ENCODE measurements at regions not wholly inside any gene's neighbourhood (a gene's known extent, or its start where the extent isn't known, plus 50 kb on each side); places are given as distances from the start of the nearest gene placed in this dataset.
A peak's percentile ranks its signal among the peaks of the same experiment; 100 is the strongest.
"Not testable (repeated sequence)": the region's sequence is repeated elsewhere in the genome, so short reads cannot be mapped to it uniquely, and the experiment has no call there.

GRCh38 chr3:77707281-77707680, 667.4 kb downstream of the ROBO2 start:
- no peak for DNase-seq (ENCODE audit: low spot score)

- DNase-seq (ENCODE audit: low spot score), result no peak
Measured at GRCh38 chr3:77709155-77709554, 669.3 kb downstream of the ROBO2 start.

DNA sequence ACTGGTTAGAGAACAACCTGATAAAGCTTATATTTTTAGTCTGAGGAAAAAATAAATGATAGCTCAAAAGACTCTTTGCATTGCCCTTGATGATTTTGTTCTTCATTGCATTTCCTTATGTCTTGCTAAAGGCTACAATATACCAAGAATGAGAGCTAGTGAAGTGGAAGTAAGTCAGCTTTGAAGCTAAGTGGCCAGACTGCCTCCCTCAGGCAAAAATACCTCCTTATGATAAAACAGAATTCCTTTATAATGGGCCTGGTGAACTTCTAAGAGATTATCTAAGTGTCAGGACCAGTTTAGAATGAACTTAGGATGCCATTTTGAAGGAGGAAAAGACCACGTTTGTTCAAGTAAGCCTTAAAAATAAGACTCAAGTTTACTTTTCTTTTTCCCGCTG, 678.4 kb downstream of the ROBO2 start:
- no peak for DNase-seq (ENCODE audit: low spot score)

- DNase-seq (ENCODE audit: low spot score), result no peak
Measured at GRCh38 chr3:77720460-77720971, 680.6 kb downstream of the ROBO2 start.

GRCh38 chr3:77726517-77726916, 686.6 kb downstream of the ROBO2 start:
- no peak for DNase-seq (ENCODE audit: low spot score)

- no peak for DNase-seq (ENCODE audit: low spot score)
Measured at GRCh38 chr3:77746048-77746447, 706.1 kb downstream of the ROBO2 start.

- DNase-seq (ENCODE audit: low spot score), result no peak
Measured at GRCh38 chr3:77746892-77747291, 707.0 kb downstream of the ROBO2 start.

DNA sequence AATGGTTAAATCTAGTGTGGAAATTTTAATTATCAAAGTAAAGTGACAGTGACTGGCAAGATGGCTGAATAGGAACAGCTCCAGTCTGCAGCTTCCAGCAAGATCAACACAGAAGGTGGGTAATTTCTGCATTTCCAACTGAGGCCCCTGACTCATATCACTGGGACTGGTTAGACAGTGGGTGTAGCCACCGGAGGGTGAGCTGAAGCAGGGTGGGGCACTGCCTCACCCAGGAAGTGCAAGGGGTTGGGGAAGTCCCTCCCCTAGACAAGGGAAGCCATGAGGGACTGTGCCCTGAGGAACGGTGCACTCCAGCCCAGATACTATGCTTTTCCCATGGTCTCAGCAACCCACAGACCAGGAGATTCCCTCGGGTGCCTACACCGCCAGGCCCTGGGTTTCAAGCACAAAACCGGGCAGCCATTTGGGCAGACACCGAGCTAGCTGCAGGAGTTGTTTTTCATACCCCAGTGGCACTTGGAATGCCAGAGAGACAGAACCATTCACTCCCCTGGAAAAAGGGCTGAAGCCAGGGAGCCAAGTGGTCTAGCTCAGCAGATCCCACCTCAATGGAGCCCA, 716.6 kb downstream of the ROBO2 start:
- not testable (repeated sequence) for DNase-seq (ENCODE audit: low spot score)

DNA sequence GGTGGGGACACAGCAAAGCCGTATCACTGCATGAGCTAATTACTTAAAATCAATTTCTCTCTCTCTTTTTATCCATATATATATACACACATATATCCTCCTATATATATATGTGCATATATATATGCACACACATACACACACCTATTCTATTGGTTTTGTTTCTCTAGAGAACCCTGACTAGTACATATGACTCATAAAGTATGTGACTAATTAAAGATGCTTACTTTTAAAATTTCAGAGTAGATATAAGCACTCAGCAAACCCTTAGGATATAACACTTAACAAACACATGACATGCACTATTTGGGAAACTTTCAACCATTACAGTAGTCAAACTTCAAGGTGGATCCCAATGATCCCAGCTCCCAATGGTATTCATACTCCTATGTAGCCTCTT, 732.6 kb downstream of the ROBO2 start:
- no peak for DNase-seq (ENCODE audit: low spot score)

GRCh38 chr3:77773084-77773483, 733.2 kb downstream of the ROBO2 start:
- no peak for DNase-seq (ENCODE audit: low spot score)

GRCh38 chr3:77780278-77780996, 740.5 kb downstream of the ROBO2 start:
- DNase-seq (ENCODE audit: low spot score), result no peak

DNA sequence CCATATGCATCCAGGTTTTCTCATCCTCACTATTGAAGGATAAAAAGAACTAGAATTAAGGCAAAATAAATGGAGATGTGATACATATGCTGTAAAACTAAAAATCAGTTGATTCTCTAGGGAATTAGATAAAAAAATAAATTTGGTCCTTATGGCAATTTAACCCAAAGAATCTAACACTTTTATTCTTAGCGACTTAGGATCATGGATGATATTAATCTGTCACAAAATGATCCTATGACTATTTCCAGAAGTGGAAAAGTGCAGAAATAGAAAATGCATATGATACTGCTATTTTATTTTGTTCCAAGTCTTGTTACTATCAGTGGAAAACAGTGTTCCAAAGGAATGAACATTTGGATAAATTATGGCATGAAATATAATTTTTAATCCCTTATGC, 746.3 kb downstream of the ROBO2 start:
- no peak for DNase-seq (ENCODE audit: low spot score)

GRCh38 chr3:77795013-77795412, 755.1 kb downstream of the ROBO2 start:
- no peak for DNase-seq (ENCODE audit: low spot score)

- no peak for DNase-seq (ENCODE audit: low spot score)
Measured at GRCh38 chr3:77799278-77799677, 759.4 kb downstream of the ROBO2 start.

GRCh38 chr3:77800893-77801292, 761.0 kb downstream of the ROBO2 start:
- no peak for DNase-seq (ENCODE audit: low spot score)

DNA sequence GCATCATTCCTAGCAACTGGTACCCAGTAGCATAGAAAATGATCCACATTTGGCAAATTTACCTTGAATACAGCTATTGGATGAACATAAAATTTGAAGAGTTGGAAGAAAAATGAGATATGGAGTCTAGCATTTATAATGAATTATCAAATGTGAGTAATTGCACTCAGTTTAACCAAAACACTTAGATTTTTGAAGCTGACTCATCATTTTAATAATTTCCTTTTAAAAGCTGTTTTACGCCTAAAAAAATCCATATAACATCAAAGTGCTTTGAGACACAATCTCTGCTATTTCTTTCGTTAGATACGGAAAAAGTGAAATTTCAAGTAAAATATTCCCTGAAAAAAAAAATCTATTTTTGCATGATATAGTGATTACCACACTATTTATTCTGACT, 767.4 kb downstream of the ROBO2 start:
- DNase-seq (ENCODE audit: low spot score), result no peak

DNA sequence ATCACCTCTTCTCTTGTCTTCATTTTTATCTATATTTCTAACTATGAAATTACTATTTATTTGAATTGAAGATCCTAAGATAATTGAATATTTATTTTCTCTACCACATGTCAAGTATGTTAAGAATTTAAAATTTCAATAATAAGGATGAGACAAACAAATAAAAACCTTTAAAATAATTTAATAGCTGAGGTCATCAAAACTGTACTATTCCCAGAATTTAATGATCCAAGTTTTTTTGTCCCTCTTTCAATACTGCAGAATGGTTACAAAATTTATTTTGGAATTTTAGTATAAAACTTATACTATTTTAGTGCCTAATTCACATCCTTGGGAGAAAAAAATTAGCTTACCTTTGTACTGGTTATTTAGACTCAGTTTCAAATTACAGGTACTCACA, 774.9 kb downstream of the ROBO2 start:
- no peak for DNase-seq (ENCODE audit: low spot score)

DNA sequence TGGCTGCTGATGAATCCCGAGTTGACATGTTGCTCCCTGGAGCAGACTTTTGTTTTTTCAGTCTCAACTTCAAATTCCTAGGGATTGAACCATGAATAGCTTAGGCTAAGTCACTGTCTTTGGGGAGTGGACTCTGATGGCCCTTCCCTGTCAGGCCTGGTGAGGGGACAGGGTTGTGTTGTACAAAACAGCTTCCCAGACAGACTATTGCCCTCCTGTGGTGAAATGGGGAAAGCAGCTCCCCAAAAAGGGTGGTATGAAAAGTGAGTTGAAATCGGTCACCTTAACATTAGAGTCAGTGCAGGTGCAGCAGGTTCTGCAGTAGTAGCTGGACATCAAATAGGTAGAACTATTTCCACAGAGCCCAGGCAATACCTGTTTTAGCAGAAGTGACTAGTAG, 775.6 kb downstream of the ROBO2 start:
- DNase-seq (ENCODE audit: low spot score), result peak; percentile 31

GRCh38 chr3:77816366-77816765, 776.5 kb downstream of the ROBO2 start:
- no peak for DNase-seq (ENCODE audit: low spot score)

DNA sequence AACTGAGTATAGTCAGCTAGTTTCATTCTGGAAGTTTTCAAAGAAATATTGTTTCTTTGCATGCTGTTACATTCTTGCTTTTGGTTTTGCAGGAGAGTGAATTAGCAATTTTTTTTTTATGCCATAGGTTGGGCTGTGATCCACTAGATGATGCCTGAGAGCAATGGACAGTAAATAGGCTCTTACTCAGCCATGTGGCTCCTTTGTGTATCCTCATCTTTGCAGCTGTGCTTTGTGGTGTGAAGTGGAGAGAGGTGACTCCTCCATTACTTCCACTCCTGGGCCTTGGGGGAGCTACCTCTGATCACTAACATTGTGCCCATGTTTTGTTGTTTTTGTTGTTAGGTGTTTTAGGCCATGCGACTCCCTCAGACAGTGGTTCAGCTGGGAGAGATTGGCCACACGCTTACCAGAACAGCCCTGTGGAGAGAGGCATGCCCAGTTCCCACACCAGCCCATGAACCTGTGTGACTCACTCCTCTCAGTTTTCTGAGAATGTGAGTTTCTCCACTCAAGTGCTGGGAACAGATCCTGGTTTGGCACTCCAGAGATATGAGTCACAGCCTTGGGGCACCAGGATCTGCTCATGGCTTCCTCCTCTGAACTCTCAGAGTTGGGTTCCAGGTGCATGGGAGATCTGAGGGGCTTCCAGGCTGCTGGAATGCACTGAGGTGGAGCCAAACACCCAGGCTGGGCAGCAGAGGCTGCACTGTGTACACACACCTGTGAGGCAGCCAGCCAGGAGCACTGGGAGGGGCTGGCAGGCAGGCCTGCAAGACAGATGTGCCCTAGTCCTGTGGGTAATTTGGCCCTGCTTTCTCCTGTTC, 785.3 kb downstream of the ROBO2 start:
- no peak for DNase-seq (ENCODE audit: low spot score)

DNA sequence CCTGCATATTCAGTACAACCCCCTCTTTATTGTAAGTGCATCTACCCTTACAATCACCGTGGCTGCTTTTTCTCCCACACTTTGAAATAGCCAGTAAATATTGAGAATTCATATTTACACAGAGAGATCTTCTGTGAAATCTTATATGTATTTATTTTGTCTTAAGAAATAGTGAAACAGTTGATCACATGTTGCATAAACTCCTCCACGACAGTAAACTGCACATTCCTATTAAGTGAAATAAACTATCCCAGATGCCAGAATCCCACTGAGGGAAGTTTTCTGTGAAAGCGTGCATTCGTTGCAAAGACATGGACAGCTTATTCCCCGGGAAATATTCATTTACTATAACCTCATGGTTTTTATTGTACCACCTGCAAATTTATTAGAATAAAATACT, 796.0 kb downstream of the ROBO2 start:
- DNase-seq (ENCODE audit: low spot score), result no peak

GRCh38 chr3:77837456-77838025, 797.6 kb downstream of the ROBO2 start:
- DNase-seq (ENCODE audit: low spot score), result no peak

GRCh38 chr3:77859156-77859555, 819.3 kb downstream of the ROBO2 start:
- DNase-seq (ENCODE audit: low spot score), result no peak

All from D341Med (cell line).